ENCODE measurements at regions not wholly inside any gene's neighbourhood (a gene's known extent, or its start where the extent isn't known, plus 50 kb on each side); places are given as distances from the start of the nearest gene placed in this dataset.

GRCh38 chr10:113329121-113329596, 223.7 kb upstream of the HABP2 start:
- DNase-seq, result no peak

- no peak for DNase-seq
Observed at GRCh38 chr10:113331961-113332360, 220.9 kb upstream of the HABP2 start.

- DNase-seq, result no peak
Observed at GRCh38 chr10:113333313-113333712, 219.5 kb upstream of the HABP2 start.

GRCh38 chr10:113335592-113335991, 217.3 kb upstream of the HABP2 start:
- DNase-seq, result no peak

- no peak for DNase-seq
Observed at GRCh38 chr10:113336549-113337130, 216.2 kb upstream of the HABP2 start.

GRCh38 chr10:113337142-113337541, 215.7 kb upstream of the HABP2 start:
- no peak for DNase-seq

GRCh38 chr10:113339121-113339520, 213.7 kb upstream of the HABP2 start:
- no peak for DNase-seq

- DNase-seq, result no peak
Observed at GRCh38 chr10:113340282-113340681, 212.6 kb upstream of the HABP2 start.

GRCh38 chr10:113341138-113341537, 211.7 kb upstream of the HABP2 start:
- no peak for DNase-seq

- DNase-seq, result no peak
Observed at GRCh38 chr10:113345826-113346624, 206.8 kb upstream of the HABP2 start.

- DNase-seq, result no peak
Observed at GRCh38 chr10:113347508-113347907, 205.3 kb upstream of the HABP2 start.

- no peak for DNase-seq
Observed at GRCh38 chr10:113348694-113349093, 204.2 kb upstream of the HABP2 start.

GRCh38 chr10:113350311-113351040, 202.4 kb upstream of the HABP2 start:
- no peak for DNase-seq

GRCh38 chr10:113354711-113355110, 198.1 kb upstream of the HABP2 start:
- DNase-seq, result no peak

GRCh38 chr10:113356794-113357680, 195.8 kb upstream of the HABP2 start:
- DNase-seq, result no peak

GRCh38 chr10:113357681-113358300, 195.1 kb upstream of the HABP2 start:
- no peak for DNase-seq

- no peak for DNase-seq
Observed at GRCh38 chr10:113359655-113360054, 193.2 kb upstream of the HABP2 start.

GRCh38 chr10:113360870-113361269, 192.0 kb upstream of the HABP2 start:
- DNase-seq, result no peak

- no peak for DNase-seq
Observed at GRCh38 chr10:113362645-113363091, 190.2 kb upstream of the HABP2 start.

GRCh38 chr10:113364227-113364626, 188.6 kb upstream of the HABP2 start:
- DNase-seq, result no peak

GRCh38 chr10:113368666-113369364, 184.0 kb upstream of the HABP2 start:
- DNase-seq, result no peak

GRCh38 chr10:113369365-113369694, 183.5 kb upstream of the HABP2 start:
- no peak for DNase-seq
